Liver (tissue), 2 donors: ENCODE measurements at regions not wholly inside any gene's neighbourhood (a gene's known extent, or its start where the extent isn't known, plus 50 kb on each side); places are given as distances from the start of the nearest gene placed in this dataset.

Source experiments
- CTCF ChIP-seq: fragments of 150-350 bp; IDR thresholded peaks from 2 replicates; pipeline ENCODE4 v1.5.1; 2017; ENCODE audit warnings: improper control_type of control experiment, low read depth, low read length; ENCODE audit not compliant: missing input control
- MAX ChIP-seq: IDR thresholded peaks from 2 replicates; pipeline ENCODE4 v1.6.1; 2016; ENCODE audit warnings: antibody characterized with exemption
- donor health status: healthy.

- TF ChIP-seq MAX (no peak), CTCF (no peak)
These were observed 662.9 kb downstream of the CCSER2 start for GRCh38 chr10:84991301-84991700.
